ENCODE measurements at regions not wholly inside any gene's neighbourhood (a gene's known extent, or its start where the extent isn't known, plus 50 kb on each side); places are given as distances from the start of the nearest gene placed in this dataset.

- intact Hi-C loops (cut with DNase I; ENCODE audit: low total_unique reads) = no loop called here
- TF ChIP-seq POLR2A (IDR thresholded peaks at IDR 0.05) = no peak
- H3K4me3 ChIP-seq (ENCODE audit: low read depth, poor library complexity, severe bottlenecking) = no peak overlapping the region
- WGBS, 2 donors = 82 to 96% methylated on average over 1 of the region's 1 CpG
- DNase-seq (ENCODE audit: low spot score in 2 of 2) = no peak
Measured at GRCh38 chr10:81031774-81032173, 494.1 kb downstream of the SH2D4B start.

- no peak overlapping the region for H3K4me3 ChIP-seq (ENCODE audit: low read depth, poor library complexity, severe bottlenecking)
- intact Hi-C loops (cut with DNase I; ENCODE audit: low total_unique reads) = no loop called here
- 55 to 57% methylated on average over 4 of the region's 4 CpGs for WGBS, 2 donors
- DNase-seq (ENCODE audit: low spot score in 2 of 2) = no peak
- TF ChIP-seq POLR2A (IDR thresholded peaks at IDR 0.05) = no peak
- TF ChIP-seq CTCF (IDR thresholded peaks at IDR 0.05) = no peak
Measured at GRCh38 chr10:81034383-81034782, 496.7 kb downstream of the SH2D4B start.

GRCh38 chr10:81036257-81036656, 498.6 kb downstream of the SH2D4B start:
- intact Hi-C loops (cut with DNase I; ENCODE audit: low total_unique reads) = no loop called here
- no peak overlapping the region for H3K4me3 ChIP-seq (ENCODE audit: low read depth, poor library complexity, severe bottlenecking)
- WGBS, 2 donors = 56 to 80% methylated on average over 3 of the region's 3 CpGs
- no peak for DNase-seq (ENCODE audit: low spot score in 2 of 2)
- TF ChIP-seq CTCF (IDR thresholded peaks at IDR 0.05) (no peak), POLR2A (IDR thresholded peaks at IDR 0.05) (no peak)

GRCh38 chr10:81040031-81040430, 502.3 kb downstream of the SH2D4B start:
- no peak overlapping the region for H3K4me3 ChIP-seq (ENCODE audit: low read depth, poor library complexity, severe bottlenecking)
- no peak for DNase-seq (ENCODE audit: low spot score in 2 of 2)
- TF ChIP-seq POLR2A (IDR thresholded peaks at IDR 0.05) = no peak
- TF ChIP-seq CTCF (IDR thresholded peaks at IDR 0.05) = no peak
- WGBS, 2 donors = 88% methylated on average over 6 of the region's 6 CpGs
- intact Hi-C loops (cut with DNase I; ENCODE audit: low total_unique reads) = no loop called here

GRCh38 chr10:81040940-81041339, 503.2 kb downstream of the SH2D4B start:
- 77 to 84% methylated on average over 2 of the region's 2 CpGs for WGBS, 2 donors
- no peak overlapping the region for H3K4me3 ChIP-seq (ENCODE audit: low read depth, poor library complexity, severe bottlenecking)
- intact Hi-C loops (cut with DNase I; ENCODE audit: low total_unique reads) = no loop called here
- no peak for DNase-seq (ENCODE audit: low spot score in 2 of 2)
- no peak for TF ChIP-seq CTCF (IDR thresholded peaks at IDR 0.05)

- DNase-seq (ENCODE audit: low spot score in 2 of 2) = no peak
- no peak overlapping the region for H3K4me3 ChIP-seq (ENCODE audit: low read depth, poor library complexity, severe bottlenecking)
- TF ChIP-seq CTCF (IDR thresholded peaks at IDR 0.05) (no peak), POLR2A (IDR thresholded peaks at IDR 0.05) (no peak)
- WGBS, 2 donors = 80 to 81% methylated on average over 2 of the region's 2 CpGs
- intact Hi-C loops (cut with DNase I; ENCODE audit: low total_unique reads) = no loop called here
Measured at GRCh38 chr10:81042647-81043046, 504.9 kb downstream of the SH2D4B start.

Data from lower leg skin (tissue), 4 donors.